ENCODE measurements at regions not wholly inside any gene's neighbourhood (a gene's known extent, or its start where the extent isn't known, plus 50 kb on each side); places are given as distances from the start of the nearest gene placed in this dataset.

- TF ChIP-seq FOXM1 (IDR thresholded peaks at IDR 0.05; ENCODE audit: borderline replicate concordance) (no peak), PKNOX1 (IDR thresholded peaks at IDR 0.05) (no peak), ZNF384 (IDR thresholded peaks at IDR 0.05) (no peak), ARNT (IDR thresholded peaks at IDR 0.05) (no peak), SP1 (IDR thresholded peaks at IDR 0.05) (no peak), BHLHE40 (IDR thresholded peaks at IDR 0.05; ENCODE audit: borderline replicate concordance) (no peak), FOXK2 (IDR thresholded peaks at IDR 0.05) (no peak), SUZ12 (IDR thresholded peaks at IDR 0.05) (no peak), ELF4 (IDR thresholded peaks at IDR 0.05) (no peak), NFRKB (IDR thresholded peaks at IDR 0.05) (no peak), HDGF (IDR thresholded peaks at IDR 0.05; ENCODE audit: borderline replicate concordance) (no peak)
These were observed 120.8 kb upstream of the TNFSF11 start for GRCh38 chr13:42453091-42453645.

Measured in HEK293T (cell line).